HL-60 (cell line): ENCODE measurements at regions not wholly inside any gene's neighbourhood (a gene's known extent, or its start where the extent isn't known, plus 50 kb on each side); places are given as distances from the start of the nearest gene placed in this dataset.

Source experiments
- DNase-seq, 2 experiments: peaks; one replicate each; pipeline ENCODE4 v3.0.0-alpha.2; 2010 to 2020; ENCODE audit warnings: low read depth in 1 of 2, low spot score in 1 of 2
- H3K27ac ChIP-seq: fragments of 250-450 bp; sonication (Bioruptor Pico); replicated peaks from 2 replicates; pipeline ENCODE4 v1.5.1; 2020; ENCODE audit warnings: mild to moderate bottlenecking, moderate library complexity
- H3K27me3 ChIP-seq: fragments of 250-450 bp; sonication (Bioruptor Pico); 2 replicates; pipeline ENCODE4 v1.5.1; 2021; ENCODE audit warnings: mild to moderate bottlenecking, moderate library complexity; ENCODE audit not compliant: insufficient read depth, poor library complexity, severe bottlenecking
- H3K4me3 ChIP-seq: replicated peaks from 2 replicates; pipeline ENCODE4 v1.5.1; 2011; ENCODE audit warnings: mild to moderate bottlenecking, control low read depth, low read length; ENCODE audit not compliant: insufficient read depth
- CTCF ChIP-seq: IDR thresholded peaks from one replicate; pipeline ENCODE4 v1.5.1; 2011; ENCODE audit warnings: low read length, control low read depth, inconsistent platforms; ENCODE audit not compliant: insufficient read depth
- GABPA ChIP-seq: IDR thresholded peaks from 2 replicates; pipeline ENCODE4 v1.6.1; 2012; ENCODE audit warnings: low read depth
- POLR2AphosphoS5 ChIP-seq: IDR thresholded peaks from 2 replicates; pipeline ENCODE4 v1.6.1; 2012; ENCODE audit warnings: low read depth
- REST ChIP-seq: IDR thresholded peaks from 2 replicates; pipeline ENCODE4 v1.6.1; 2012; ENCODE audit warnings: low read depth; ENCODE audit not compliant: insufficient replicate concordance
- SPI1 ChIP-seq: IDR thresholded peaks from 2 replicates; pipeline ENCODE4 v1.6.1; 2012; ENCODE audit warnings: low read depth, mild to moderate bottlenecking, borderline replicate concordance

GRCh38 chr1:22313321-22313720 lies 138.3 kb upstream of the ZBTB40 start:
- TF ChIP-seq CTCF (no peak), REST (no peak), POLR2AphosphoS5 (no peak), GABPA (no peak), SPI1 (no peak)
- no peak overlapping the region for H3K4me3 ChIP-seq
- no peak overlapping the region for H3K27ac ChIP-seq
- DNase-seq: no peak
- no peaks in the 10 kb centered on the region for H3K27me3 ChIP-seq

GRCh38 chr1:22314706-22315105 lies 136.9 kb upstream of the ZBTB40 start:
- DNase-seq: no peak
- no peak overlapping the region for H3K4me3 ChIP-seq
- no peaks in the 10 kb centered on the region for H3K27me3 ChIP-seq
- H3K27ac ChIP-seq: no peak overlapping the region
- TF ChIP-seq REST (no peak), POLR2AphosphoS5 (no peak), CTCF (no peak), GABPA (no peak), SPI1 (no peak)

GRCh38 chr1:22315315-22316078 lies 136.2 kb upstream of the ZBTB40 start:
- Histone ChIP-seq H3K4me3 (no peak overlapping the region), H3K27ac (no peak overlapping the region), H3K27me3 (no peaks in the 10 kb centered on the region)
- no peak for DNase-seq
- no peak for TF ChIP-seq CTCF
- TF ChIP-seq GABPA: no peak
- no peak for TF ChIP-seq SPI1
- no peak for TF ChIP-seq POLR2AphosphoS5
- no peak for TF ChIP-seq REST
